ENCODE measurements at regions not wholly inside any gene's neighbourhood (a gene's known extent, or its start where the extent isn't known, plus 50 kb on each side); places are given as distances from the start of the nearest gene placed in this dataset.

- Histone ChIP-seq H3K27me3 (ENCODE audit: insufficient read depth, poor library complexity, severe bottlenecking) (no peaks in the 10 kb centered on the region), H3K27ac (replicated peaks) (no peak overlapping the region), H3K4me3 (replicated peaks; ENCODE audit: insufficient read depth, low read length) (no peak overlapping the region)
- no peak for DNase-seq (ENCODE audit: low read depth in 1 of 2, low spot score in 1 of 2)
- TF ChIP-seq SPI1 (IDR thresholded peaks at IDR 0.05; ENCODE audit: borderline replicate concordance, low read depth) (no peak), GABPA (IDR thresholded peaks at IDR 0.05; ENCODE audit: low read depth) (no peak)
Measured at GRCh38 chr12:127107744-127108143, 1159.2 kb upstream of the TMEM132C start.

GRCh38 chr12:127108360-127109215 lies 1158.4 kb upstream of the TMEM132C start:
- TF ChIP-seq CTCF (IDR thresholded peaks at IDR 0.05; ENCODE audit: insufficient read depth, low read length) (peak; percentile 26), POLR2AphosphoS5 (IDR thresholded peaks at IDR 0.05; ENCODE audit: low read depth) (no peak)
- H3K27ac ChIP-seq (replicated peaks) = no peak overlapping the region
- no peaks in the 10 kb centered on the region for H3K27me3 ChIP-seq (ENCODE audit: insufficient read depth, poor library complexity, severe bottlenecking)
- no peak overlapping the region for H3K4me3 ChIP-seq (replicated peaks; ENCODE audit: insufficient read depth, low read length)
- peak in 1 of 2 experiments; percentile 39 for DNase-seq (ENCODE audit: low read depth in 1 of 2, low spot score in 1 of 2)

GRCh38 chr12:127113945-127114344 lies 1153.0 kb upstream of the TMEM132C start:
- no peak for DNase-seq (ENCODE audit: low read depth in 1 of 2, low spot score in 1 of 2)
- Histone ChIP-seq H3K27ac (replicated peaks) (no peak overlapping the region), H3K27me3 (ENCODE audit: insufficient read depth, poor library complexity, severe bottlenecking) (no peaks in the 10 kb centered on the region), H3K4me3 (replicated peaks; ENCODE audit: insufficient read depth, low read length) (no peak overlapping the region)
- TF ChIP-seq POLR2AphosphoS5 (IDR thresholded peaks at IDR 0.05; ENCODE audit: low read depth) (no peak), REST (IDR thresholded peaks at IDR 0.05; ENCODE audit: insufficient replicate concordance, low read depth) (no peak), CTCF (IDR thresholded peaks at IDR 0.05; ENCODE audit: insufficient read depth, low read length) (no peak), SPI1 (IDR thresholded peaks at IDR 0.05; ENCODE audit: borderline replicate concordance, low read depth) (no peak), GABPA (IDR thresholded peaks at IDR 0.05; ENCODE audit: low read depth) (no peak)

GRCh38 chr12:127115468-127116035 lies 1151.4 kb upstream of the TMEM132C start:
- no peak for TF ChIP-seq CTCF (IDR thresholded peaks at IDR 0.05; ENCODE audit: insufficient read depth, low read length)
- TF ChIP-seq GABPA (IDR thresholded peaks at IDR 0.05; ENCODE audit: low read depth) = no peak
- TF ChIP-seq SPI1 (IDR thresholded peaks at IDR 0.05; ENCODE audit: borderline replicate concordance, low read depth) = no peak
- no peak for TF ChIP-seq REST (IDR thresholded peaks at IDR 0.05; ENCODE audit: insufficient replicate concordance, low read depth)
- no peak for TF ChIP-seq POLR2AphosphoS5 (IDR thresholded peaks at IDR 0.05; ENCODE audit: low read depth)
- no peak overlapping the region for H3K4me3 ChIP-seq (replicated peaks; ENCODE audit: insufficient read depth, low read length)
- H3K27ac ChIP-seq (replicated peaks) = no peak overlapping the region
- no peak for DNase-seq (ENCODE audit: low read depth in 1 of 2, low spot score in 1 of 2)
- no peaks in the 10 kb centered on the region for H3K27me3 ChIP-seq (ENCODE audit: insufficient read depth, poor library complexity, severe bottlenecking)

Measured in HL-60 (cell line).